HG03565 (cell line): ENCODE measurements at regions not wholly inside any gene's neighbourhood (a gene's known extent, or its start where the extent isn't known, plus 50 kb on each side); places are given as distances from the start of the nearest gene placed in this dataset.

ENCODE experiments used
- ATAC-seq: cut with Tn5 transposase; IDR thresholded peaks from one replicate; pipeline ENCODE4 v1.9.1; 2021; ENCODE audit warnings: mild to moderate bottlenecking, moderate library complexity; ENCODE audit not compliant: unreplicated experiment

DNA sequence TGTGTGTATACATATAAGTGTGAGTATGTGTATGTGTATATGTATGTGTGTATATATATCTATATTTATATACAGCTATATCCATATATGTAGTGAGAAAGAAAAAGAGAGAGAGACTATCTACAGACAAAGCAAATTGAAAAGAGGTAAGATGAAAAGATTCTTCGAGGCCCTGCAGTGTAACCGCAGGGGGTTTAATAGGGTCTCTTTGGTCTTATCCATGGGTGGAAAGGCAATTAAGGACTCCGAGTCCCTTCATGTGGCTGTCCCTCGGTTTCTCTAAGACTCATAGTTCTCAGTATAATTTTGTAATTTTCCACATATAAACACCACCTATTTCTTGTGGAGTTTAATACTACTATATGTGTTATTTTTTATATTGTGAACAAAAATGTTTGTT, 50.6 kb upstream of the JAZF1 start:
- no peak for ATAC-seq

DNA sequence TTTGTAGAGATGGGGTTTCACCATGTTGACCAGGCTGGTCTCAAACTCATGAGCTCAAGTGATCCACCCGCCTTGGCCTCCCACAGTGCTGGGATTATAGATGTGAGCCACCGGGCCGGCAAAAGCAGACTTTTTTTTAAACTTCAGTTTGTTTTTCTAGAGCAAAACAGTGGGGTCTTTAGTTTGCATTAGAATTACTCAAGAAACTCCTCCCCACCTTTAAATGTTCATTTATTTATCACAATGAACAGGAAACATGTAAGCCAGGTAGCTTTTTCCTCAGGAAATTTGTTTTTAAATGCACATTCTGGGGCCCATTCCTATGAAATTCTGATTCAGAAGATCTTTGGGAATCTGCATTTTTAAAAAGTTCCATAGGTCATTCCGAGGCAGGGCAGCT, 56.0 kb upstream of the JAZF1 start:
- ATAC-seq: no peak

DNA sequence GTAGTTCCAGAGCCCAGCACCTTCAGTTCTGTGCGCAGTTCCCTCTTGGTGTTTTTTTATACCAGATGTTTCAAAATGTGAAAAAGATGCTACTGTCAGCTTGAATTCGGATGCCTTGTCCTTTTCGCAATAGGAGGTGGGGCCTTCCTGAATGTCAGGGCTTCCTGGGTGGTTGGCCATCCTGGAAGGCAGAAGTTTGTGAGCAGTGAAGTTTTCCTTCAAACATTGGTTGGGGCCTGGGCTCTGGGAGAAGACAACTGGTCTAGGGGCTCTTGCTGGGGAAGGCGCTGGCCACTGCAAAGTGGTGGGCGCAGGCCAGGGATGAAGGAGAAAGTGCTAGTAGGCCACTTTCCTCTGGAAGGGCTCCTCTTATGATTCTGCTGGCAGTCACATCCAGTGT, 56.8 kb upstream of the JAZF1 start:
- ATAC-seq: no peak

DNA sequence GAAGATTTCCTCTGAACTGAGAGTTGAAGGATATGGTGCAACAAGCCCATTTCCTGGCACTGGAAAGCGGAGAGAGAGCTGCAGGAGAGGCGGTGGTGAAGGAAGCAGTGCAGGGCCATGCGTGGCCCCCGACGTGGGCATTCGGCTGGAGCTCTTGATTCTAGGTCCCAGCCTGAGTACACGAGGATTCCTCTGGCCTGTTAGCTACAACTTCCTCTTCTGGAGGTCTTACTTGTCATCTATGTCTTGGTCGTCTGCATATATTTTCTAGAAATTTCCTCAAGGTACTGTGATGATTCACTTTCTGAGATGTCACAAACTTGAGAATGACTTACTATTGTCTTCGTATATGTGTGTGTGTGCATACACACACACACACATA, 59.2 kb upstream of the JAZF1 start:
- no peak for ATAC-seq

DNA sequence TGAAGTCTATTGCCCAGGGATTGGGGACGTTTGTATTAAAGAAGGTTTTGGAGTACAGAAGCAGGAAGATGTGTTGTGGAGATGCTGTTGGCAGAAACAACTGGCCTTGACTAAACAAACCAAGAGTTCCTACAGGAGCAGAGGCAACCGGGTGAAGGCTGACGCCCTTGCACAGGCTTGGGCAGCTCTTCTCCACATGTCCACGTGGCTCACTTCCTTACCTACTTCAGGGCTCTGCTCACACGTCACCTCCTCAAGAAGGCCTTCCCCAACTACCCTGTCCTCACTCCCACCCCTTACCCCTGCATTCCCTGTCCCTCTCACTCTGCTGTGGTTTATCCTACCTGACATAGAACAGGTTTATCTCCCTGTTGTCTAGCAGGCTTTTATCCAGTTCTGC, 59.9 kb upstream of the JAZF1 start:
- ATAC-seq: no peak

DNA sequence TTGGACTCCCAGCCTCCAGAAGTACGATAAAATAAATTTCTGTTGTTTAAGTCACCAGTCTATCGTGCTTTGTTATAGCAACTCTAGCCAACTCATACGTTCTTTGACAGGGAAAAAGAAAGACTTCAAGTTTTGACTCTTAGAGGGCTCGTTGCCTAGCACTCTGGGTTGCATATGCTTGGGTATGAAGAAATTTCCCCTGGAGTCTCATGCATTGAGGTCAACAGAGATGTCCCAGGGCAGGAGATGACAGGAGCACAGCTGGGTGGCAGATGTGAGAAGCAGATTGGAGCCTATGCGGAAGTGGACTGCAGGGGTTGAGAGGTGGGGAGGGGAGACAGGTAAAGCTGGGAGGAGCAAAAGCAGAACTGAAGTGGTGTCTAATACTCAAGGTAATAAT, 63.3 kb upstream of the JAZF1 start:
- ATAC-seq: no peak

DNA sequence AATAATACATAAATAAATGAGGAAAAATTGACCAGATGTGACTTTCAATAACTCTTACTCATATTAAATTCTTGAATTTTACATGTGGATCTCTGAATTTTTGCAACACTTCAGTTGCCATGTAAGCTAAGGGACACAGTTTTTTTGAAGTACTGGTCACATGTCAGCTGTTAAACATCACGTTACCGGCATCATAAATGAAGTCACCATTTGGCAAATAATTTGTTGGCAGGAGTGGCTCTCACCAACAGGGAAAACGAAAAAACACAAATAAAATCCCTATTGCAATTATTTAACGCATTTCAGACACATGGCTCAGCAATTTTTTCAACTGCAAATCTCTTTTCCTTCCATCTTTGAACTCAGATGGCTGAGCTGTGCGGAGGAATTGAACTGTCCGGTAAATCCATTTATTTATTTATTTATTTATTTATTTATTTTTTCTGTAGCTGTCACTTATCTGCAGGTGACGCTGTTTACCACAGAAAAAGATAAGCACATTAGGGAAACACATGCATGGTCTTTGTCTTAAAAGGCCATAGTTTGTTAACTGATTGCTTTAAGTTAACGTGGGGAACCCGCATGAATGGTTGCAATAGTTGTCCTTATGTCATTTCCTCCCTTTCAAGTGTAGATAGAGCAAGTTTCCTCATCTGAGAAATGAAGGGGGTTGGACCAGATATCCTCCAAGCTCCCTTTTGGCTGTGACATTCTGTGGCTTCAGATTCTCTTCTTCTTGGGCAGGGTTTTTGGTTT, 64.7 kb upstream of the JAZF1 start:
- ATAC-seq: no peak

DNA sequence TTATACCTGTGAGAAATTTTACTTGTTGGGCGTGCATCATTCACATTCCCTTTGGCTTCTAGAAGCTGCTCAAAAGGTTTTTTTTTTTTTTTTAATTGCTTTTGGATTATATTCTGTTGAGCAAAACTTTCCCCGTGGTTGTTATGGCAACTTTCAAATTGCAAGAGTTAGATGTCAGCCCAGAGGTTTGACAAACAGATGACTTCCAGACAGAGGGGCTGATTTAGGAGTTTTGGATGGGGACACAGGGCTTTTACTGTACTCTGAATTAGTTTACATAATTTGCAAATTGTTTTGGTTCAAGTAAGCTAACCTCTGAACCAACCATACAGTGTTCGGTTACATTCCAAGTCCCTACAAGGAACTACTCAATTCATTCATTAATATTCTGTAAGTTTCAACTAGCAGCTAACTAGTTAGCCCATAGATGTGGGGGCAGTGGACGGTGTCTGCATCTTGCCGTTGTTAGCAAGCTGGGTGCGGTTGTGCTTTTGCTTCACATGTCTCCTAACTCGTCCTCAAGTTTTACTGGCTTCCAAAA, 66.4 kb upstream of the JAZF1 start:
- ATAC-seq: no peak

DNA sequence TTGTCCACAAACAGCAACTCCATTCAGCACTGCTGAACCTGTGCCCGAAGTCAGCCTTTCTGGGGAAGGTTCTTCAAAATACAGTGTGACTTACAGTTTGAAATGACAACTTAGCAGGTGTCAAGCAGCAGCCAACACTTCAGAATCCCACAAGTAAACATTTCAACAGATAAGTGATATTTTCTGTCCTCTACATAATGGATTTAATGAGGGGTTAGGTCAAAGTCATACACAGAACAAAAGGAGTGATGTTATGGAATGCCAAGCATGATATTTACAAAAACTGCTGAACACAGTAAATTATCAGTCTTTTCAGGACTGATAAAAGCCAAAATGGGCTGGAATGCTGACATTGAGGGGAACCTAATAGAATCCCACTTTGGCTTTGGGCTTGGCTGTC, 77.6 kb upstream of the JAZF1 start:
- no peak for ATAC-seq

DNA sequence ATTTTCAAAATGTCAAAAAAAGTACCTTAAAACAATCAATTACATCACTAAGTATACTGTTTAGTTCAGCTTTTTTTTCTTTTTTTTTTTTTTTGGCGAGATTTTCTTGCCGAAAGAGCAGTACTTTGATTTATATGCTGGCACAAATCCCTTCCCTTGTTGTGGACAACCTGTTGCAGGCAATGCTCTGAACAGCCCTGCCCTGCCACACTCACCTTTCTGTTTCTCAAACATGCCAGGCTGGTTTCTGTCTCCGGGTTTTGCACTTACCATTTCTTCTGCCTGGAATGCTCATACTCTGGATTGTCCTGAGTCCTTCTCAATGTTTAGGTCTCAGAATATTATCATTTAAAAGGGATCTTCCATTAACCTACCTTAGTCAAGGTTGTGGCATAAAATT, 80.4 kb upstream of the JAZF1 start:
- ATAC-seq: no peak

DNA sequence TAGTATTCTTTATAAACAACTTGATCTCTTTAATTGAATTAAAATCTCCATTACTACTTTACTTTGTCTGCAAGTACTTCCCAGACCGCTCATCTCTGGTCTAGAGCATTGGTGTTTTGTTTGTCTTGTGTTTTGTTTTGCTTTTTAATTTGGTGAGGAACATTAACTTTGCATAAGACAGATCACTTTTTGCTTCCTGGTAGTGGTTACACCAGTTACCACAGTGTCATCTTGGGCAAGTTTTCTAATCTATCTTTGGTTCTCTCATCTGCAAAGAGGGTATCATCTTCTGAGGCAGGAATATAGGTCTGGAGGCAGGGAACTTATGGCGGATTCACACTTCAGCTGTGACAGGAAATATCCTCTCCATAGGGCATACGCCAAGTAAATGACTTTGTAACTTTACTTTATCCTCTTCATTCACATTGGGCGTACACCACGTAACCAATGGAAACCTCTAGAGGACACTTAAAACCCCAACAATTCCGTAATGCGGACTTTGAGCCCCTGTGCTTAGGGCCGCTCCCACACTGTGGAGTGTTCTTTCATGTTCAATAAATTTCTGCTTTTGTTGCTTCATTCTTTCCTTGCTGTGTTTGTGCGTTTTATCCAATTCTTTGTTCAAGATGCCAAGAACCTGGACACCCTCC, 83.2 kb upstream of the JAZF1 start:
- no peak for ATAC-seq

DNA sequence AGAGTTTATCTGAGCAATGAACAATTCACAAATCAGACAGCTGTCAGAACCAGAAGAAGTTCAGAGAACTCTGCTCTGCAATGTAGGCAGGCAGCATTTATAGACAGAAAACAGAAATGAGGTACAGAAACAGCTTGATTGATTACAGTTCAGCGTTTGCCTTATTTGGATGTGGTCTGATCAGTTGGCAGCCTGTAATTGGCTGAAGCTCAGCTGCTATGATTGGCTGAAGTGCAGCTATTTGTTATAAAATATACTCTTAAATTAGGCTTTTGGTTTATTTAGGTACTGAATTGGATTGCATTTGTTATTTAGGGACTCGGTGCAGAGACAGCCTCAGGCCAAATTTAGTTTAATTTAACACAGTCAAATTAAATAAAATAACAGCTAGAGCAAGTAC, 85.8 kb upstream of the JAZF1 start:
- no peak for ATAC-seq

DNA sequence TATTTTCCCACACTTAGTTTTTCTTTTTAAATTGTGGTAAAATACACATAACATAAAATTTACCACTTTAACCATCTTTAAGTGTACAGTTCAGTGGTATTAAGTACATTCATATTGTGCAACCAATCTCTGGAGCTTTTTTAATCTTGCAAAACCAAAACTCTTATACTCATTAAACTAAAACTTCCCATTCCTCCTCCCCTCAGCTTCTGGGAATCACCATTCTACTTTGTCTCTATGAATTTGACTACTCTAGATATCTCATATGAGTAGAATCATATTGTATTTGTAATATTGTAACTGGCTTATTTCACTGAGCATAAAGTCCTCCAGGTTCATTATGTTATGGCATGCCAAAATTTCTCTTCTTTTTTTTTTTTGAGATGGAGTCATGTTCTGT, 86.4 kb upstream of the JAZF1 start:
- ATAC-seq: no peak

DNA sequence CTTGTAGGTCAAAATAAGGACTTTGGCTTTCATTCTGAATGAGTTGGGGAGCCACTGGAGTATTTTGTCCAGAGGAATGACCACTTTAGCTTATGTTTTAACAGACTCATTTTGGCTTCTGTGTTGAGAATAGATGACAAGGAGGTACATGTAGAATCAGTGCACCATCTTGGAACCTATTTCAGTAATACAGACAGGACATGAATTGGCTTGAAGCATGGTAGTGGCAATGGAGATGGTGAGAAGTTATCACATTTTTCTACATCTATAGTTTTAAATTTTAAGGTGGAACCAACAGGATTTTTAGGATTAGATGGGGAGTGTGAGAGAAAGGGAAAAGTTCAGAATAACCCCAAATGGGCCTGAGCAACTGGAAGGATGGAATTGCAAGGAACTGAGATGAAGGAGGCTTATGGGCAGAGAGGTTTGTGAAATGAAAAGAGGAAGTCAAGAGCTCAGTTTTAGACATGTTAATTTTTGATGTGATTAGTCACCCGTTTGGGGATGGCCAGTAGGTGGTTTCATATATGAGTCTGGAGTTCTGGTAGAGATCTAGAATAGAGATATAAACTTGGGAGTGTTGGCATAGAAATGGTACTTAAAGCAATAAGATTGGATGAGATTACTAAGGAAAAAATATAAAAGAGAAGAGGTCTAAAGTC, 89.2 kb upstream of the JAZF1 start:
- ATAC-seq: no peak

DNA sequence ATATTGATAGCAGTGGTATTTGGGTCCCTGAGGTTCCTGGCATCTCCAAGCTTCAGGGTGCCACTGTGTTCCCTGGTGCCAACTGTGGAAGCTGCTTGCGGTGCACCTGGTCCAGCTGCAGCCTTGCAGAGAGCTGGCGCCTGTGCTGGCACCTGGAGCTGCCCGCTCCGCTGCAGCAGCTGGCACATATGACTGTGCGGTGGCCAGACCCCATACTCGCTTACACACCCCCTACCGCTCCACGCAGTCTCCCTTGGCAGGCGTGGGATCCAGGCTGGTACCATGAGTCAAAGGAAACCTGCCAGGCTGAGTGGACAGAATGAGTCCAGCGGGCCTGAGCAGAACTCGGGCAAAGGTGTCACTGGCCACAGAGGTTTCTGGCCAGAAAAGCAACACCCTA, 89.9 kb upstream of the JAZF1 start:
- no peak for ATAC-seq

DNA sequence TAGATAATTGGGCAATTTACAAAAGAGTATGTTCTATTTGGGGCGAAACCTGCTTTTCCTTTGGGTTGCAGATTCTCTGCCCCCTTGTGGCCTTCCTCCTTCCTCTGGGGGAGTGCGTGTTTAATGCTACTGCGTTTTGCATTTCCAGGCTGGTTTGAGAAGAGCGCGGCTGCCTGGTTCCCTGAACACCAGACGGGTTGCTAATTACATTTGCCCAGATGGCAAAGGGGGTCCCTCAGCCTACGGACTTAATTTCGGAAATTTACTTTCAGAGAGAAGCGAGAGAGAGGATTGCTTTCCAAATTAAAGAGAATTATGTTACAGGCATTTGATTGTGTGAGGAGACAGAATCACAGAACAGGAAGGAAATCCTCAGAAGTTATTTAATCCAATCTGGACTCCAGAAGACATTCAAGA, 91.9 kb upstream of the JAZF1 start:
- ATAC-seq: no peak

DNA sequence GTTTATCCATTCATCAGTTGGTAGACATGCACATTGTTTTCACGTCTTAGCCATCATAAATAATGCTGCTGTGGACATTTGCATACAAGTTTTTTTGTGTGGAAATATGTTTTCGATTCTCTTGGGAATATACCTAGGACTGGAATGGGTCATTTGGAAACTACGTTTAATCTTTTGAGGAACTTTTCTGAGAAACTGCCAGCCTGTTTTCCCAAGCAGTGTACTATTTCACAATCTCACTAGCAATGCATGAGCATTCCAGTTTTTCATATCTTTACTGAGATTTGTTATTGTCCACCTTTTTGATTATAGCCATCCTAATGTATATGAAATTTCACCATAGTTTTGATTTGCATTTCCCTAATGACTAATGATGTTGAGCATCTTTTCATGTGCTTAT, 95.7 kb upstream of the JAZF1 start:
- ATAC-seq: no peak

DNA sequence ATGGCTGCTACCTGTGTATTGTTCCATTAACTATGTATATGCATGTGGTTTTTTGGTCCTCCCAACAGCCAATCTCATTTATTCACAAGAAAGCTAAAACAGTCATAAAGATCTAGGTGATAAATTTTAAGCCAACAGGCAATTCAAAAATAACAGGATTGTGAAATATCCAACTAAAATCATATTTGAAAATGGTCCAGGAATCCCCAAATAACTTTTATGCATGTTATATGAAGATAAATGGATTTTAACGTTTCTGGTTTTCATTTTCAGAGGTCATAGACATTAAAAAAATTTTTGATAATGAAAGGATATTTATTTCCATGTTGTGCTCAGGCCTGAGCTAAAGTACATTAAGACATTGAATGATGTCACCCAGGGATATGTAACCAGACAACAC, 96.8 kb upstream of the JAZF1 start:
- ATAC-seq: no peak

DNA sequence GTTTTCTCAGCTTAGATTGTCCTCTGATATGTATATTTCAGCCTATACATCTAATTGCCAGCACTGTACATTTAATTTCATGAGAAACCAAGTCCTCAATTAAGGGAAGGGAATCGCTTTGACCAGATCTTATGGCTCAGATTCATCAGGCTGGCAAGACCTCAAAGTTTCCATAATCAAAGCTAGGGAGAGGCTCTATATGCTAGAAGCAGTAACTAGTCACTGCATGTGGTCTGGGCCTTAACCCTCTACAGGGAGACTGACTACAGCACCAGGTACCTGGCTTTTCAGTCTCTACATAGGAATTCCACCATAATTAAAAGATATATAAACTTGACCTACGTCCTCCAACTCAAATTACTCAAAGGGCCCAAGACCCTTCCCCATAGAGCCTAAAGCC, 97.4 kb upstream of the JAZF1 start:
- no peak for ATAC-seq

DNA sequence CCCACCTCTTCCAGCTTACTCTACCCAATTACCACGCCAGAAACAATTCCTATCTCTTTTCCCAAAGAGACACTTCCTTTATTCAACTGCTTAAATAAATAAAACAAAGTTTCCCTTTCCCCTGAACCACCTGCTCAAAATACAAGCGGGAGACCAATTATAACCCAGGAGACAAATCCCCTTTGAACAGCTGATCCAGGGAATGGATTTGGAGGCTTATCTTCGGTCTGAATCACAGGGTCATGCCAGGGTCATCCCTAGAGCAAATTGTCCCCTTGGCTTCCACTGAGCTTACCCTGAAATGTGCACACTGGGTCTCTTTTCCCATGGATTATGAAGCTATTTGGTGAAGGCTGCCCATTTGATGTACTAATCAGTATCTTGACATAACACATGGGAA, 99.9 kb upstream of the JAZF1 start:
- ATAC-seq: no peak

DNA sequence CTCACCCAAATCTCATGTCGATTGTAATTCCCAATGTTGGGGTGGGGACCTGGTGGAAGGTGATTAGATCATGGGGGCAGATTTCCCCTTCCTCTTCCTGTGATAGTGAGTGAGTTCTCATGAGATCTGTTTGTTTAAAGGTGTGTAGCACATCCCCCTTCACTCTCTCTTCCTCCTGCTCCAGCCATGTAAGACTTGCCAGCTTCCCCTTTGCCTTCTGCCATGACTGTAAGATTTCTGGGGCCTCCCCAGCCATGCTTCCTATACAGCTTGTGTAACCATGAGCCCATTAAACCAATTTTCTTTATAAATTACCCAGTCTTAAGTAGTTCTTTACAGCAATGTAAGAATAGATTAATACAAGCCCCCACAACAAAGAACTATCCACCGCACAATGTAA, 109.9 kb upstream of the JAZF1 start:
- no peak for ATAC-seq

DNA sequence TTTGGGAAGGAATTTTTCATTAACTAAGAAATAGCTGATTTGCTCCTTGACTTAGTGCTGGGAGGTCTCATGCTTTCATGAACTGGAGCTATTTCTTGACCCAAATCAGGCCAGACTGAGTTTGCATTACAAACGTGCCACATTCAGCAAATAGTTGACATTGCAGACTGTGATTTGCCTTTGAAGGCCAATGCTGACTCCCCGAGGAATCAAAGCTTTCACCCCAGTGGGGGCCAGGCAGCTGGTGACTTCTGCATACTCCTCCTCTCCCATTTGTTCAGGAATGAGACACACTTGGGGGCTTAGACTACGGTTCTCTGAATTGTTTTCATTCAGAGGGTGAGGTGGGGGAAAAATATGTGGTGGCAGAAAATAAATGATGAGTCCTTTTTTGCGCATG, 111.0 kb upstream of the JAZF1 start:
- ATAC-seq: no peak
